ENCODE measurements at regions not wholly inside any gene's neighbourhood (a gene's known extent, or its start where the extent isn't known, plus 50 kb on each side); places are given as distances from the start of the nearest gene placed in this dataset.

- TF ChIP-seq POLR2A (IDR thresholded peaks at IDR 0.05; ENCODE audit: low read length) (no peak), GATA1 (IDR thresholded peaks at IDR 0.05; ENCODE audit: low read depth, low read length) (no peak)
- DNase-seq = no peak
Observed at GRCh38 chr5:170159947-170160346, 54.2 kb downstream of the FOXI1 start.

GRCh38 chr5:170161069-170161468, 55.4 kb downstream of the FOXI1 start:
- no peak for TF ChIP-seq POLR2A (IDR thresholded peaks at IDR 0.05; ENCODE audit: low read length)
- TF ChIP-seq GATA1 (IDR thresholded peaks at IDR 0.05; ENCODE audit: low read depth, low read length) = no peak
- no peak for DNase-seq

GRCh38 chr5:170162631-170163321, 57.1 kb downstream of the FOXI1 start:
- TF ChIP-seq POLR2A (IDR thresholded peaks at IDR 0.05; ENCODE audit: low read length) = no peak
- TF ChIP-seq GATA1 (IDR thresholded peaks at IDR 0.05; ENCODE audit: low read depth, low read length) = no peak

GRCh38 chr5:170164087-170164486, 58.4 kb downstream of the FOXI1 start:
- TF ChIP-seq GATA1 (IDR thresholded peaks at IDR 0.05; ENCODE audit: low read depth, low read length) = no peak
- no peak for TF ChIP-seq POLR2A (IDR thresholded peaks at IDR 0.05; ENCODE audit: low read length)
- no peak for DNase-seq

More at GRCh38 chr5:170162631-170163321, 57.1 kb downstream of the FOXI1 start:
- DNase-seq = no peak

GRCh38 chr5:170164921-170165320, 59.2 kb downstream of the FOXI1 start:
- DNase-seq = no peak

GRCh38 chr5:170166101-170166500, 60.4 kb downstream of the FOXI1 start:
- DNase-seq = no peak
- no peak for TF ChIP-seq POLR2A (IDR thresholded peaks at IDR 0.05; ENCODE audit: low read length)

More at GRCh38 chr5:170164921-170165320, 59.2 kb downstream of the FOXI1 start:
- TF ChIP-seq GATA1 (IDR thresholded peaks at IDR 0.05; ENCODE audit: low read depth, low read length) = no peak
- no peak for TF ChIP-seq POLR2A (IDR thresholded peaks at IDR 0.05; ENCODE audit: low read length)

- DNase-seq = no peak
- no peak for TF ChIP-seq GATA1 (IDR thresholded peaks at IDR 0.05; ENCODE audit: low read depth, low read length)
- no peak for TF ChIP-seq POLR2A (IDR thresholded peaks at IDR 0.05; ENCODE audit: low read length)
Observed at GRCh38 chr5:170168002-170168401, 62.3 kb downstream of the FOXI1 start.

GRCh38 chr5:170168797-170169196, 63.1 kb downstream of the FOXI1 start:
- TF ChIP-seq GATA1 (IDR thresholded peaks at IDR 0.05; ENCODE audit: low read depth, low read length) = no peak
- no peak for TF ChIP-seq POLR2A (IDR thresholded peaks at IDR 0.05; ENCODE audit: low read length)
- DNase-seq = no peak

- TF ChIP-seq GATA1 (IDR thresholded peaks at IDR 0.05; ENCODE audit: low read depth, low read length) (no peak), POLR2A (IDR thresholded peaks at IDR 0.05; ENCODE audit: low read length) (no peak)
- DNase-seq = no peak
Observed at GRCh38 chr5:170169996-170170395, 62.8 kb upstream of the C5orf58 start.

- no peak for DNase-seq
- TF ChIP-seq POLR2A (IDR thresholded peaks at IDR 0.05; ENCODE audit: low read length) (no peak), GATA1 (IDR thresholded peaks at IDR 0.05; ENCODE audit: low read depth, low read length) (no peak)
Observed at GRCh38 chr5:170171811-170172210, 61.0 kb upstream of the C5orf58 start.

- TF ChIP-seq GATA1 (IDR thresholded peaks at IDR 0.05; ENCODE audit: low read depth, low read length) (no peak), POLR2A (IDR thresholded peaks at IDR 0.05; ENCODE audit: low read length) (no peak)
- DNase-seq = peak in 1 of 2 experiments; percentile 14
Observed at GRCh38 chr5:170173227-170173626, 59.6 kb upstream of the C5orf58 start.

GRCh38 chr5:170173647-170174046, 59.1 kb upstream of the C5orf58 start:
- no peak for DNase-seq
- TF ChIP-seq POLR2A (IDR thresholded peaks at IDR 0.05; ENCODE audit: low read length) = no peak
- no peak for TF ChIP-seq GATA1 (IDR thresholded peaks at IDR 0.05; ENCODE audit: low read depth, low read length)

- DNase-seq = no peak
- TF ChIP-seq POLR2A (IDR thresholded peaks at IDR 0.05; ENCODE audit: low read length) (no peak), GATA1 (IDR thresholded peaks at IDR 0.05; ENCODE audit: low read depth, low read length) (no peak)
Observed at GRCh38 chr5:170176916-170177315, 55.9 kb upstream of the C5orf58 start.

GRCh38 chr5:170178814-170179213, 54.0 kb upstream of the C5orf58 start:
- TF ChIP-seq GATA1 (IDR thresholded peaks at IDR 0.05; ENCODE audit: low read depth, low read length) (no peak), POLR2A (IDR thresholded peaks at IDR 0.05; ENCODE audit: low read length) (no peak)
- no peak for DNase-seq

GRCh38 chr5:170179626-170180025, 53.2 kb upstream of the C5orf58 start:
- TF ChIP-seq POLR2A (IDR thresholded peaks at IDR 0.05; ENCODE audit: low read length) (no peak), GATA1 (IDR thresholded peaks at IDR 0.05; ENCODE audit: low read depth, low read length) (no peak)
- DNase-seq = no peak

Measured in erythroblast (primary cell).